ENCODE measurements at regions not wholly inside any gene's neighbourhood (a gene's known extent, or its start where the extent isn't known, plus 50 kb on each side); places are given as distances from the start of the nearest gene placed in this dataset.

- DNase-seq (ENCODE audit: low read depth in 2 of 3, low spot score in 1 of 3), result no peak
Observed at GRCh38 chr4:157795495-157795894, 377.3 kb downstream of the GASK1B start.

DNA sequence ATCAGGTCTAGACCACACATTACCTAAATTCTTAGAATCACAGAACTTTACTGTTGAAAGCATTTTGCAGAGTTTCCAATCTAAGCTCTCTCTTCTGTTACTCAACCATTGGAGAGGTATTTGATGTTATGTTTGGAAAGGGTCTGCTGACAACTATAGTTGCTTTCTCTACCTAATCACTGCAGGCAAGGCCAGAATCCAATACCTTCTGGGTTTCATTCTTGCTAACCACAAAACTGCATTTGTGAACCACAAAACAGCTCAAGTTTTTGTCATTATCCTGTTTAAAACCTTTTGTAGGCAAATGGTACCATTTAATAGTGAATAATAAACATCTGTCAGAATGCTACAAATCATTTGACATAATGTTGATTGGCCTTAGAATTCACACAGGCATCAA is 380.1 kb downstream of the GASK1B start:
- no peak for DNase-seq (ENCODE audit: low read depth in 2 of 3, low spot score in 1 of 3)

GRCh38 chr4:157791236-157791635 is 381.6 kb downstream of the GASK1B start:
- DNase-seq (ENCODE audit: low read depth in 2 of 3, low spot score in 1 of 3), result no peak

DNA sequence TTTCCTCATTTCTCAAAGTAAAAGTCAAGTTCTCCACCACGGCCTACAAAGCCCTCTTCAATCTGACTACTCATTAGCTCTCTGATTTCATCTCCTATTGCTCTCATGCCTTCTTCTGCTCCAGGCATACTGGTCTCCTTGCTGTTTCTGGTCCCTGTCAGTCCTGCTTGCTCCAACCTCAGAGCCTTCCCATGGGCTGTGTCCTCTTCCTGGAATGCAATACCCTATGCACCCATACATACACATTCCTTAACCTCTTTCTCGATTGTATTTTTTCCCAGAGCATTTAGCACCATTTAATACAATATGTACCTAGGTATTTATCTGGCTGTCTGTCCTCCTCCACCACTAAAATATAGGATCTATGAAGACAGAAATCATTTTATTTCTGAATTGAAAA is 385.2 kb downstream of the GASK1B start:
- no peak for DNase-seq (ENCODE audit: low read depth in 2 of 3, low spot score in 1 of 3)

DNA sequence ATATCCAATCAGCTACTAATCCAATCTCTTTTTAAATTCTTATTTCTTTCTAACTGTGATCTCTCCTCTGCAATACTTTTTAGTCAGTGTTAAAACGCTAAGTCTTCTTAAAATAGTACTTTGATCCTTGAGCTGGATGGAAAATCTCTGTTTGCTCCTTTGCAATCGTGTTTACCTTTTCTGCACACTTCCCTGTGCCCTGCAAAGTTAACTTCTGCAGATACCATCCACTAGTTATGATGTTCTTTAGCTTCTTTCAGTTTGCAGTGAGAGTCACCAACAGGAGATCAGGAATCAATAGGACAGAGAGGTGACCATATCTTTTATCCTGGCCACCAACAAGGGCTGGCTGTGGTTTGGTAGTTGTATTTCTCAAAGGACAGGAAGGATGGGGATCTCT is 391.5 kb downstream of the GASK1B start:
- DNase-seq (ENCODE audit: low read depth in 2 of 3, low spot score in 1 of 3), result no peak

DNA sequence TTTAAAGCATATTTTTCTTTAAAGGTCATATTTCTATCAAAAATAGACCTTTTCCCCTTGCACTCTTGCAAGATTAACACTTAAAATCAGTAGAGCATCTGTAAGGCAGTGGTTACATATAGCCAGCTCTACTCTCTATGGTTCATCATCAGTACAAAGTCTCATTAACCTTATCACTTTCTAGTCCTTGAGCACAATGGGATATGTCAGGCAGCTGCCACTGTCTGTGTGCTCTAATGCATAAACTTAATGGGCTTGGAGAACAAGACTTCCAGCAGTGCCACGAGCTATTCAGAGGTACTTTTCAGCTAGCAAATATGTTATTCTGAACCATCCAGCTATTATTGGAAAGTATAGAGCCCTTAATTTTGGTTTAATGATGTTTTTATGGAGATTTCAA is 393.7 kb downstream of the GASK1B start:
- DNase-seq (ENCODE audit: low read depth in 2 of 3, low spot score in 1 of 3), result no peak

GRCh38 chr4:157776930-157777528 is 395.8 kb downstream of the GASK1B start:
- no peak for DNase-seq (ENCODE audit: low read depth in 2 of 3, low spot score in 1 of 3)

DNA sequence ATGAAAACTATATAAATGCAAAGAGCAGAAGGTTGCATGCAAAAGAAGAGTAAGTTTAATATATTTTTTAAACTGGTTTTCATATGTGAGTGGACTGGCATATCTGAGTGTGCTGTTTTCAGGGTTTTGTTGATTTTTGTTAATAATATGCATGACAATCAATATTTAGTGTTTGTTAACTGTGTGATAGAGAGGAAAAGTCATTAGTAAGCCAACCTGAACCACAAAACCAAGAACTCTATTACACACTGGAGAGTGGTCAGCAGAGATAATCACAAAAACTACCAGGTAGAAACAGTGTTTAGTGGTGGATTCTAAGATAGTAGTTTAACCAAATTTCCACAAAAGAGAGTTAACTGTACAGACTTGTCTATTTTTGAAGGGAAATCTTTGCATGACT is 396.9 kb downstream of the GASK1B start:
- no peak for DNase-seq (ENCODE audit: low read depth in 2 of 3, low spot score in 1 of 3)

DNA sequence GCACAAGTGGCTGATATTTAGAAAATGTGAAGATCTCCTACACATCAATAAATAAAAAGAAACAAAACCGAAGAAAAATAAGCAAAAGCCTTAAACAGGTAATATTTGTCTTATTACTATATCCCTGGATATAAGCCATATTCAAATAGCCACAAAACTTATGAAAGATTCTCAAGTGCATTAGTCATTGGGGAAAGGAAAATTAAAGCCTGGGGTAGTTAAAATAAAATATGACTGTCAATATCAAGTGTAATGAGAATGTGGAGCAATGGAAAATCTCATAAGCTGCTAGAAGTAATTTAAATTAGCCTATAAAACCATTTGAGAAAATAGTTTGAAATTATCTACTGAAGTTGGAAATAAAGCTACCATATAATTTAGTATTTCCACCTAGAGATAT is 399.9 kb downstream of the GASK1B start:
- DNase-seq (ENCODE audit: low read depth in 2 of 3, low spot score in 1 of 3), result no peak

DNA sequence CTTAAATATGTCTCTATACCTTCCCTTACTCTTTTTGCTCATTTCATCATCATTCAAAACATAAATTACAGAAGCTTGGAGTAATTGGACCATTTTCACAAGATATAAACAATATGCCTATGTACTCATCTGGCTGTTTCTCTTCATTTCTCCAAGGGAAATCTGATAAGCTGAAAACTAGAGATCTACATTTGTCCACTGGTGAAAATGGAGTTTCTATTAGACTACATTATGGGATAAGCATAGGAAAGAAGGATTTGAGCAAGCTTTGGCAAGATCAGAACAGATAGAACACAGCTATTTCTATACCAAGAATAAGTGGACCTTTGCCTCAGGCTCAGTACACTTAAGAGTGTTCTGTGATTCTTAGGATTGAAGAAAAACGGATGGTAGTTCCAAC is 404.4 kb downstream of the GASK1B start:
- no peak for DNase-seq (ENCODE audit: low read depth in 2 of 3, low spot score in 1 of 3)

GRCh38 chr4:157763490-157763889 is 409.3 kb downstream of the GASK1B start:
- DNase-seq (ENCODE audit: low read depth in 2 of 3, low spot score in 1 of 3), result no peak

DNA sequence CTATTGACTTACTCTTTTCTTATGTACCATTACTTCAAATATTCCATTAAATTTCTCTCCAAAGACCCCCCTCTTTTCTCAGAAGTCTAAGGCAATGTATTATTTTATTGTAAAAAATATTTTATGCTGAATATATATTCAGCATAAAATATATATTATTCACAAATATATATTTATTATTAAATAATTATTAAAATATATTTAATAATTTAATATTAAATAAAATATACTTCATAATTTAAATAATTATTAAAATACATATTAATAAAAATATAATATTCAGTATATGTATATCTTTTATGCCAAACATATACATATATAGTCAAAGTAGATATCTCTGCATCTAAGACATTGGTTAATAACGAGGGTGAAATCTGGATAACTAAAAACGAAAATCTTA is 418.4 kb downstream of the GASK1B start:
- no peak for DNase-seq (ENCODE audit: low read depth in 2 of 3, low spot score in 1 of 3)

GRCh38 chr4:157751631-157752030 is 421.2 kb downstream of the GASK1B start:
- no peak for DNase-seq (ENCODE audit: low read depth in 2 of 3, low spot score in 1 of 3)

DNA sequence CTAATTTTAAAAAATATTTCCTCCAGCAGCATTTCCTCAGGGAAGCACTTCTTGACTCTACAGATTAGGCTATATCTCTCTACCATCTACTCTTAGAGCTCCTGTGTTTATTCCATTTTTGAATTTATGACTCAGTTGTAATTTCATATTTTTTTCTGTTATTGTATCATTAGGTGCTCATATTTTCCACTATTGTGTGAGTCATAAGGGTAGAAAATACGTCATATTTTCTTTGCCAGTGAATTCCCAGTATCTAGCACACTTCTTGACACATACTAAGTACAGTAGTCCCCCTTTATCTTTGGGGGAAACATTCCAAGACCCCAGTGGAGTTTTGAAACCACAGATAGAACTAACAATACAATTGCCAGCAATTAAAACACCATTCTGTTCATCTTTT is 431.2 kb downstream of the GASK1B start:
- no peak for DNase-seq (ENCODE audit: low read depth in 2 of 3, low spot score in 1 of 3)

GRCh38 chr4:157739242-157739641 is 433.6 kb downstream of the GASK1B start:
- no peak for DNase-seq (ENCODE audit: low read depth in 2 of 3, low spot score in 1 of 3)

DNA sequence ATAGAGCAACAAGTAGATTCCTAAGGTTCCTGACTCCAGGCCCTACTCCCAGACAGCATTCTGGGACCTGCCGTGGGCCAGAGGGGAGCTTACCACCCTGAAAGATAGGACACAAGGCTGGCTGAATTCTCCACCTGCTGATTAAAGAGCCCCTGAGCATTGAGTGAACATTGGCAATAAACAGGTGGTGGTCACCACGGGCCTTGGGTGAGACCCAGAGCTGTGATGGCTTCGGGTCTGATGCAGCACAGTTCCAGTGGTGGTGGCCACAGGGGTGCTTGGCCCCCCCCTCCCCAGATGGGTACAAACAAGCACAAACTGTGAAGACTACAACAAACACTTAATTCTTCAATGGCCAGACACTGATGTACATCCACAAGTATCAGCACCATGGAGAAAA is 444.6 kb downstream of the GASK1B start:
- no peak for DNase-seq (ENCODE audit: low read depth in 2 of 3, low spot score in 1 of 3)

DNA sequence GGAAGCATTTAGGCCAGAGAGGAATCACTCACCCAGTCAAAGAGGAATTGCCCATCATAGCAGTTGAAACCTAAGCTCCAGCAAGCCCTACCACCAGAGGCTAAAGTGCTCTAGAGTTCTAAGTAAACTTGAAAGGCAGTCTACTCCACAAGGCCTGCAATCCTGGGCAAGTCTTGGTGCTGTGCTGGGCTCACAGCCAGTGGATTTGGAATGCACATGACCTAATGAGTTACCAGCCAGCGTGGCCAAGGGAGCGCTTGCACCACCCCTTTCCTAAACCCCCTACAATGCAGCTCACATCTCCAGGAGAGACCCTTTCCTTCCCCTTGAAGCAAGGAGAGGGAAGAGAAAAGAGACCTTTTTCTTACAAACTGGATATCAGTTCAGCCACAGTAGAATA is 445.7 kb downstream of the GASK1B start:
- DNase-seq (ENCODE audit: low read depth in 2 of 3, low spot score in 1 of 3), result no peak

- DNase-seq (ENCODE audit: low read depth in 2 of 3, low spot score in 1 of 3), result no peak
Observed at GRCh38 chr4:157722146-157722545, 450.7 kb downstream of the GASK1B start.

DNA sequence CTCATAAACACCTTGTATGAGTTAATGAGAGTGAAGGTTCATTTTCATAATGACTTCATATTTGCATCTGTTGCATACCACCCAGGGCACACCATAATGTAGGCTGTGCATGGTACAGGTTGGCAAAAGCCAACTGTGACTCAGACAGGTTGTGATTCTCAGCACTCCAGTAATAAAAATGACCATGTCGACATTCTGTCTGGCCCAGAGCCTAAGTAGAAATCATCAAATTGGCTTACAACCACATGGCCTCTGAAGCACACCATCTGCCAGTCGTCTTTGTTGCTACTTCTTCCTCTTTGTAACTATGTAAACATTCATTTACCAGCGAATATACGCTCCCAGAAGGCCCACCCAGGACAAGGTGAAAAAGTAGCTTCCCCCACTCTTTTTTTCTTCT is 459.5 kb downstream of the GASK1B start:
- DNase-seq (ENCODE audit: low read depth in 2 of 3, low spot score in 1 of 3), result no peak

DNA sequence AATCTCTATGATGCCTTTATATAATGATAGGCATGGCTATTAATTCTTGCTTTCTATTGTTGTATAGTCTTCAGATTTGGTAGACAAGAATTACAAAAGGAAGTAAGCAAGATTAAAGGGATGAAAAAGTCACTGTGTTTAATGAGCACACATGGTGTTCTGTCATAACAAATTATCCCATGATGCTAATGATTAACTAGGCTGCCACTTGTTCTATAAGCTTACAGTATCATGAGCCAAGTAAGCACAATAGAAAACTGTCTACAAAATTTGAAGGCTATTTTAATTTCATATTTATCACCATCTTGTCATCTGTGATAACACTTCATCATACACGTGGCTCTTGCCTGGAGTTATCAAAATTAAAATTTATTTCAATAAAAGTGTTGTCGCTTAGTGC is 466.7 kb downstream of the GASK1B start:
- DNase-seq (ENCODE audit: low read depth in 2 of 3, low spot score in 1 of 3), result no peak

GRCh38 chr4:157702831-157703230 is 470.0 kb downstream of the GASK1B start:
- no peak for DNase-seq (ENCODE audit: low read depth in 2 of 3, low spot score in 1 of 3)

GRCh38 chr4:157701695-157701994 is 471.2 kb downstream of the GASK1B start:
- DNase-seq (ENCODE audit: low read depth in 2 of 3, low spot score in 1 of 3), result no peak

DNA sequence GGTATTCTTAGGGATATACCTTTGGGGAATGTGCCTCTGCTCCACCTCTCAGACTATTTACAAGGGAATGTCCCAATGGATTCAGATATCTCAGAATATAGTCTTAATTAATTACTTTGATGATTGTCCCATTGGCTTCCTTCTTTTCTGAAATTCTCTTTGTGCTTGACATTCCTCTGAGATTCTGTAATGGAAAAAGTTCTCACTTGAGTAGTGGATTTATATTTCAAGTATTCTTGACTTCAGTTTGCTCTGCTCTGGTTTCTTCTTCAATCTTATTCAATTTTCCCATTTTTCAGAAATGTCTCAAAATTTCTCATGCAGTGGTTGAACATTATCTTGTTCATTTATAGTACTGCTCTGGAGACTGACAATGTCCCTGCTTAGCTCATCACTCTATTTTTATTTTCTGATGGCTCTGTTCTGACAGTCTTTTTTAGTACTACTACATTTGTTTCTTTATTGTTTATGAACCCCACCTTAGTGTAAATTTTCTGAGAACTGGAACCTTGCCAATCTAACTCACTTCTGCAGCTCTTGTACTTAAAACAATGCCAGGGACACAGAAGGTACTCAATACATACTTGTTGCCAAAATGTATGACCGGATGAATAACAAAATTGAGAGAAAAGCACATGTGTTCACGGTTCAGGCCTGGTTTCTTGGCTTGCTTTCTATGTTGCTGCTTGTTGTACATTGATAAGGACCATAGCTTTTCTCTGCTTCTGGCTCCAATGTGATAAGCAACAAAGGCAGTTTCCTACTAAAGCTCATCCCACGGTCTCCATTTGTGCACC is 471.7 kb downstream of the GASK1B start:
- no peak for DNase-seq (ENCODE audit: low read depth in 2 of 3, low spot score in 1 of 3)

Measured in stimulated activated CD4-positive, alpha-beta T cell treated with anti-CD3 and anti-CD28 coated beads, Interleukin-12 subunit alpha, Interleukin-12 subunit beta, amount 100 ng/mL, for 48 hours (primary cell).